HG02885 (cell line): ENCODE measurements at regions not wholly inside any gene's neighbourhood (a gene's known extent, or its start where the extent isn't known, plus 50 kb on each side); places are given as distances from the start of the nearest gene placed in this dataset.
"Not testable (repeated sequence)": the region's sequence is repeated elsewhere in the genome, so short reads cannot be mapped to it uniquely, and the experiment has no call there.

Source experiments
- ATAC-seq: cut with Tn5 transposase; IDR thresholded peaks from one replicate; pipeline ENCODE4 v1.9.1; 2021; ENCODE audit warnings: mild to moderate bottlenecking; ENCODE audit not compliant: unreplicated experiment, poor library complexity

GRCh38 chrX:35562395-35562794 lies 235.7 kb upstream of the MAGEB16 start:
- ATAC-seq: no peak

GRCh38 chrX:35590210-35590609 lies 207.9 kb upstream of the MAGEB16 start:
- ATAC-seq: no peak

GRCh38 chrX:35611562-35611961 lies 186.6 kb upstream of the MAGEB16 start:
- not testable (repeated sequence) for ATAC-seq

GRCh38 chrX:35617836-35618235 lies 180.3 kb upstream of the MAGEB16 start:
- ATAC-seq: no peak

GRCh38 chrX:35622040-35622439 lies 176.1 kb upstream of the MAGEB16 start:
- ATAC-seq: no peak

GRCh38 chrX:35622601-35623000 lies 175.5 kb upstream of the MAGEB16 start:
- no peak for ATAC-seq

- ATAC-seq: no peak
Measured at GRCh38 chrX:35625714-35626113, 172.4 kb upstream of the MAGEB16 start.

- ATAC-seq: no peak
Measured at GRCh38 chrX:35626124-35626523, 172.0 kb upstream of the MAGEB16 start.

- ATAC-seq: not testable (repeated sequence)
Measured at GRCh38 chrX:35635971-35636370, 162.2 kb upstream of the MAGEB16 start.

- ATAC-seq: no peak
Measured at GRCh38 chrX:35664833-35665232, 133.3 kb upstream of the MAGEB16 start.

GRCh38 chrX:35665311-35665710 lies 132.8 kb upstream of the MAGEB16 start:
- ATAC-seq: no peak

GRCh38 chrX:35670889-35671288 lies 127.3 kb upstream of the MAGEB16 start:
- ATAC-seq: no peak

GRCh38 chrX:35675151-35675550 lies 123.0 kb upstream of the MAGEB16 start:
- ATAC-seq: no peak

- no peak for ATAC-seq
Measured at GRCh38 chrX:35680940-35681346, 117.2 kb upstream of the MAGEB16 start.

- no peak for ATAC-seq
Measured at GRCh38 chrX:35682476-35682875, 115.7 kb upstream of the MAGEB16 start.

- peak; percentile 56 for ATAC-seq
Measured at GRCh38 chrX:35696760-35697234, 101.3 kb upstream of the MAGEB16 start.

- no peak for ATAC-seq
Measured at GRCh38 chrX:35699642-35700041, 98.5 kb upstream of the MAGEB16 start.

- no peak for ATAC-seq
Measured at GRCh38 chrX:35700121-35700520, 98.0 kb upstream of the MAGEB16 start.

GRCh38 chrX:35711281-35711680 lies 86.9 kb upstream of the MAGEB16 start:
- no peak for ATAC-seq

- no peak for ATAC-seq
Measured at GRCh38 chrX:35722128-35722527, 76.0 kb upstream of the MAGEB16 start.

GRCh38 chrX:35726176-35726575 lies 72.0 kb upstream of the MAGEB16 start:
- ATAC-seq: no peak

GRCh38 chrX:35728481-35728880 lies 69.7 kb upstream of the MAGEB16 start:
- no peak for ATAC-seq

GRCh38 chrX:35733879-35734278 lies 64.3 kb upstream of the MAGEB16 start:
- no peak for ATAC-seq
